Neural crest cell (in vitro differentiated cells): ENCODE measurements at regions not wholly inside any gene's neighbourhood (a gene's known extent, or its start where the extent isn't known, plus 50 kb on each side); places are given as distances from the start of the nearest gene placed in this dataset.

Source experiments
- DNase-seq: peaks from one replicate; pipeline ENCODE4 v3.0.0; 2021; ENCODE audit warnings: low read depth, mixed read lengths, low spot score
- H3K27ac Mint-ChIP-seq: one replicate; pipeline ENCODE4 v1.8.0; 2021; ENCODE audit warnings: mild to moderate bottlenecking, mixed read lengths; ENCODE audit not compliant: unreplicated experiment
- H3K27me3 Mint-ChIP-seq: 2 replicates; pipeline ENCODE4 v1.8.0; 2021; ENCODE audit warnings: low read depth, mild to moderate bottlenecking, mixed read lengths
- H3K36me3 Mint-ChIP-seq: 2 replicates; pipeline ENCODE4 v1.8.0; 2021; ENCODE audit warnings: low read depth, mild to moderate bottlenecking, mixed read lengths
- H3K4me1 Mint-ChIP-seq: 2 replicates; pipeline ENCODE4 v1.8.0; 2021; ENCODE audit warnings: mixed read lengths
- H3K4me3 Mint-ChIP-seq: one replicate; pipeline ENCODE4 v1.8.0; 2021; ENCODE audit warnings: mild to moderate bottlenecking, mixed read lengths
- H3K9me3 Mint-ChIP-seq: 2 replicates; pipeline ENCODE4 v1.8.0; 2021; ENCODE audit warnings: mixed read lengths
- CTCF ChIP-seq: fragments of 200-600 bp; sonication (generic); conservative IDR thresholded peaks from 2 replicates; pipeline ENCODE4 v1.5.0; 2021; ENCODE audit warnings: antibody characterized with exemption, mild to moderate bottlenecking

- peaks cover 2% of the 10 kb centered on the region for H3K27me3 Mint-ChIP-seq
- TF ChIP-seq CTCF: no peak
- no peaks in the 10 kb centered on the region for H3K4me1 Mint-ChIP-seq
- no peak overlapping the region for H3K27ac Mint-ChIP-seq
- no peak overlapping the region for H3K4me3 Mint-ChIP-seq
- H3K9me3 Mint-ChIP-seq: no peaks in the 10 kb centered on the region
- no peaks in the 10 kb centered on the region for H3K36me3 Mint-ChIP-seq
- DNase-seq: no peak
These were observed 124.0 kb downstream of the NGF start for GRCh38 chr1:115214098-115214497.

- DNase-seq: no peak
- H3K9me3 Mint-ChIP-seq: no peaks in the 10 kb centered on the region
- TF ChIP-seq CTCF: no peak
- H3K4me3 Mint-ChIP-seq: no peak overlapping the region
- H3K36me3 Mint-ChIP-seq: no peaks in the 10 kb centered on the region
- peaks cover 2% of the 10 kb centered on the region for H3K27me3 Mint-ChIP-seq
- H3K27ac Mint-ChIP-seq: no peak overlapping the region
- H3K4me1 Mint-ChIP-seq: no peaks in the 10 kb centered on the region
These were observed 123.8 kb upstream of the TSPAN2 start for GRCh38 chr1:115213130-115213529.

- no peak for DNase-seq
- Mint-ChIP-seq H3K27ac (no peak overlapping the region), H3K4me1 (no peaks in the 10 kb centered on the region), H3K27me3 (peaks cover 2% of the 10 kb centered on the region), H3K4me3 (no peak overlapping the region), H3K36me3 (no peaks in the 10 kb centered on the region), H3K9me3 (no peaks in the 10 kb centered on the region)
- TF ChIP-seq CTCF: no peak
These were observed 121.9 kb upstream of the TSPAN2 start for GRCh38 chr1:115211071-115211745.

- no peak for TF ChIP-seq CTCF
- Mint-ChIP-seq H3K27me3 (no peaks in the 10 kb centered on the region), H3K36me3 (no peaks in the 10 kb centered on the region), H3K9me3 (peaks cover 3% of the 10 kb centered on the region), H3K4me1 (no peaks in the 10 kb centered on the region), H3K4me3 (no peak overlapping the region), H3K27ac (no peak overlapping the region)
- no peak for DNase-seq
These were observed 121.0 kb upstream of the TSPAN2 start for GRCh38 chr1:115210302-115210711.

- no peak for DNase-seq
- H3K9me3 Mint-ChIP-seq: peaks cover 3% of the 10 kb centered on the region
- no peaks in the 10 kb centered on the region for H3K36me3 Mint-ChIP-seq
- no peak overlapping the region for H3K27ac Mint-ChIP-seq
- no peaks in the 10 kb centered on the region for H3K27me3 Mint-ChIP-seq
- peaks cover 3% of the 10 kb centered on the region for H3K4me1 Mint-ChIP-seq
- no peak for TF ChIP-seq CTCF
- no peak overlapping the region for H3K4me3 Mint-ChIP-seq
These were observed 115.2 kb upstream of the TSPAN2 start for GRCh38 chr1:115204513-115204912.
